HG03571 (cell line): ENCODE measurements at regions not wholly inside any gene's neighbourhood (a gene's known extent, or its start where the extent isn't known, plus 50 kb on each side); places are given as distances from the start of the nearest gene placed in this dataset.
"Not testable (repeated sequence)": the region's sequence is repeated elsewhere in the genome, so short reads cannot be mapped to it uniquely, and the experiment has no call there.

Source experiments
- ATAC-seq: cut with Tn5 transposase; IDR thresholded peaks from one replicate; pipeline ENCODE4 v1.9.1; 2021; ENCODE audit not compliant: unreplicated experiment

GRCh38 chr2:16395601-16396000 is 270.0 kb downstream of the CYRIA start:
- no peak for ATAC-seq

DNA sequence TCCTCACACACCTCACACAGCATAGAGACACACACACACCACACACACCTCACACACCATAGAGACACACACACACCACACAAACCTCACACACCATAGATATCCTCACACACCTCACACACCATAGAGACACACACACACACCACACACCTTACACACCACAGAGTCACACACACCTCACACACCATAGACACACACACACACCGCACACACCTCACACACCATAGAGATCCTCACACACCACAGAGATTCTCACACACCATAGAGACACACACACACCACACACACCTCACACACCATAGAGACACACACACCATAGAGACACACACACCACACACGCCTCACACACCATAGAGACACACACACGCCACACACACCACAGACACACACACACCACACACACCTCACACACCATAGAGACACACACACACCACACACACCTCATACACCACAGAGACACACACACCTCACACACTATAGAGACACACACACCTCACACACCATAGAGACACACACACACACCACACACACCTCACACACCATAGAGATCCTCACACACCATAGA is 270.6 kb downstream of the CYRIA start:
- ATAC-seq: no peak

GRCh38 chr2:16394072-16394985 is 271.3 kb downstream of the CYRIA start:
- no peak for ATAC-seq

DNA sequence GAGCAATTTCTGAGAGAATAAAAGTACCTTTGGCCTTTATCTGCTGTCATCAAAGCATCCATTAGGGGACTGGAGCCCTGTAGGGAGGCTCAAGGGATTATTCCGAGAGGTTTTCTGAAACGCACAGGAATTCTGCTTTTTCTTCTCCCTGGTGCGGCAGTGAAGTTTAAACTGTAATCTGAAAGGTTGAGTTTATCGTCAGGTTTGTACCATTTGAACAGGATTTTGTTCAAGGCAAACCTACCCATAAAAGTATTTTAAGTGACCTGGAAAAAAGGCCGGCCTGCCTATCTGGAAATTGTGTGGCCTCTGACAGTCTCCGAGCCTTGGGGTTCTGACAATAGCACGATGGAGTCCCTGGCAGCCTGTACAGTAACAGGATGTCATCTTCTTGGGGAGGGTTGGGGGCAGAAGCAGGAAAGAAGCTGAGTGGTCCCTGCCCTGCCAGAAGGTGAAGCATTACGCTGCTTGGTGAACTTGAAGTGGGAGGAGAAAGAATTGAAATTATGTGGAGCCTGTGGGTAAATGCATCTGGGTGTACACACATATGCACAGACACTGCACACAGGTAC is 272.0 kb downstream of the CYRIA start:
- ATAC-seq: no peak

DNA sequence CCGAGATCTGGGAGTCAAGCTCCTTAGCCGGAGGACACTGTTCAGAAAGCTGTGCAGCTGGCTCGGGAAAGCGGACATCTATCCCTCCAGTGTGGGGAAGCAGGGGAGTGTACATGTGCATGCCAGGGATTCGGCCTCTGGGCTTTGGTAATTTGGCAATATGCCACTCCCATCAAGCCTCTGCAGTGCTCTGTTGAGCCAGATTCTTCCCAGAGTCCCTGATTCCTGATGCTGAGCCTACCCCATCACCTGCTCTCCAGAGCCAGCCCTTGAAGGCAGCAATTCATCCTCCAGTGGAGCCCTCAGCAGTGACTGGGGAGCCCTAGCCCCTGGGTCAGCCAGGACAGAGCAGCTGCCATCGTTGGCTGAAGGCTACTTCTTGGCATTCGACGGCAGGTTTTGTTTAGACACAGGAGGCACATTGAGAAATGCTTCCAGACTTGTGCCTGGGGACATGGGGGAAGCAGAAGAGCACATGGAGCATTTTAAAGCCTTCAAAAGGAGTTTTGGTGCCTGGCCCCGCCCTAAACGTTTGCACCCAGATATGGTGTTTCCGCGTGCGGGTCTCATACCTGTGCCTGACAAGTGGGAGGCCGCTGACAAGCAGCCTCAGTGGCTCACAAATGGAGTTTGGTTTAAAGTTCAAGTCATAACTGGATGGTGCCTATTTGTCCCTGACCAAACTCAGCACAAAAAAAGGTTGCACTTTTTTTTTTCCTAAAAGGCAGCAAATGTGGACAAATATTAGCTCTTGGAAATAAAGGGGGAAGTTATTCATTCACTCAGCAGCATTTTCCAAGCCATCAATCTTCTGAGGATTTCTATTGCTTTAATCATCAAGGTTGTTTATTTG is 272.8 kb downstream of the CYRIA start:
- no peak for ATAC-seq

- no peak for ATAC-seq
Measured at GRCh38 chr2:16391986-16392385, 273.6 kb downstream of the CYRIA start.

GRCh38 chr2:16390561-16390960 is 275.1 kb downstream of the CYRIA start:
- ATAC-seq: no peak

DNA sequence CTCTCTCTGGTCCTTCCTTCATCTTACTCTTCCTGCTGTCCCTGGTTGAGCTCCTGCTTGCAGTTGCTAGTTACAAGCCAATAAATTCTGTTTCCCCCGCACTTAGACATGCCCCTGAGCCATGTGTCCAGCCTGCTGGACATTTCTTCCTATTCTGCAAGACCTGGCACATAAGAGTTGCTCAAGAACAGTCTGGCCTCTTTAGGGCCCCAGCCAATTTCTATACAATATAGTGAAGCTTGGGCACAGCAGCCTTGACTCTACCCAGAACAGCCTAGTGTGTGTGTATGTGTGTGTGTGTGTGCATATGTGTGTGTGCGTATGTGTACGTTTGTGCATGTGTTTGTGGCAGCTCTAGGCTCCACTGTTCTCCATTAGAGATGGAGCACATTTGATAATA is 276.0 kb downstream of the CYRIA start:
- no peak for ATAC-seq

DNA sequence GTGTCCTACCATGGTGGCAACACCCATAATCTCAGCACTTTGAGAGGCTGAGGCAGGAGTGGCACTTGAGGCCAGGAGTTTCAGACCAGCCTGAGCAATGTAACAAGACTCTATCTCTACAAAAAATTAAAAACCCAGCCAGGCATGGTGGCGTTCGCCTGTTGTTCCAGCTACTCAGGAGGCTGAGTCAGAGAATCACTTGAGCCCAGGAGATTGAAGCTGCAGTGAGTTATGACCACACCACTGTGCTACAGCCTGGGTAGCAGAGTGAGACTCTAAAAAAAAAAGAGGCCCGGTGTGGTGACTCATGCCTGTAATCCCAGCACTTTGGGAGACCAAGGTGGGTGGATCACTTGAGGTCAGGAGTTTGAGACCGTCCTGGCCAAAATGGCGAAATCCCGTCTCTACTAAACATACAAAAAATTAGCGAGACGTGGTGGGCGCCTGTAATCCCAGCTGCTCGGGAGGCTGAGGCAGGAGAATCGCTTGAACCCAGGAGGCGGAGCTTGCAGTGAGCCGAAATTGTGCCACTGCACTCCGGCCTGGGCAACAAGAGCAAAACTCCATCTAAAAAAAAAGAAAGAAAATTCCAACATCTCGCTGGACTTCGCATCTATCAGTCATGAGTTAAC is 277.3 kb downstream of the CYRIA start:
- not testable (repeated sequence) for ATAC-seq

DNA sequence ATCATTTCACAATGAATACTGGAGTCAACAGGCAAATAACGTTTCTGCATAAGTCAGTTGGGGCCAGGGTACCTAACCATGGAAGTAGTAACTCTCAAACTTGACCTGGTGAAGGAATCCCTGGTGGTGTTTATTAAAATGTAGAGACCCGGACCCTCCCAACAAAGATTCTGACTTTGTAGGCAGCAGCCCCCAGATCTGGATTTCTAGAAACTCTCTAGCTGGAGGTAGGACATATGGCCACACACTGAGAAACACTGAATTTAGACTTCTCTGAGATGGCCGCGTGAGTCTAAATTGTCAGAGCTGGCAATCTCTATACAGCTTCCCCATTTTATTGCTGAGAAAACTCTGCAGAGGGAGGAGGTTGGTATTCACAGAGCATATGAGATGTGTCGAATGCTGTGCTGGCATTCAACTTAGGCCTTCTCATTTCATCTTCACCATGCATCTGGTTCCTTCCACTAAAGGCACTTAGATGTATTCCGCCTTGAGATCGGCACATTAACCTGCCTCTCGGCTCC is 278.1 kb downstream of the CYRIA start:
- ATAC-seq: no peak

DNA sequence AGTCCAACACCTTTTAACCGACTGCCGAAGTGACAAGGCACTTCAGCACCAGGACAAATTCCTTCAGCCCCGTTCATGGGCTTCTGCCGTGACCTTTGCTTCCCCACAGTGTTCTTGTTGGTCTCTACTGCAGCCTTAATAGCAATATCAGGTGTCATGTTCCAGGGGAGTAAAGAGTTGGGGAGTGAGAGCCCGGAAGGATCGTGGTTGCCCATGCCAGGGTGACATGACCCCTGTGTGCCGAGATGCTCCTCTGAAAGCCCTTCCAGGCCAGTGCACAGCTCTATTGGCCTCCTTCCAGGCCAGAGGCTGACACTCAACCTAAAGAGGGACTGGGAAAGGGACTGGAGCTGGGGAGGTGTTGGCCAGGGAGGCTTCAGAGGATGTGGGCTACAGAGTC is 279.2 kb downstream of the CYRIA start:
- ATAC-seq: no peak

- ATAC-seq: no peak
Measured at GRCh38 chr2:16386031-16386430, 279.6 kb downstream of the CYRIA start.

GRCh38 chr2:16385341-16385740 is 280.3 kb downstream of the CYRIA start:
- no peak for ATAC-seq

DNA sequence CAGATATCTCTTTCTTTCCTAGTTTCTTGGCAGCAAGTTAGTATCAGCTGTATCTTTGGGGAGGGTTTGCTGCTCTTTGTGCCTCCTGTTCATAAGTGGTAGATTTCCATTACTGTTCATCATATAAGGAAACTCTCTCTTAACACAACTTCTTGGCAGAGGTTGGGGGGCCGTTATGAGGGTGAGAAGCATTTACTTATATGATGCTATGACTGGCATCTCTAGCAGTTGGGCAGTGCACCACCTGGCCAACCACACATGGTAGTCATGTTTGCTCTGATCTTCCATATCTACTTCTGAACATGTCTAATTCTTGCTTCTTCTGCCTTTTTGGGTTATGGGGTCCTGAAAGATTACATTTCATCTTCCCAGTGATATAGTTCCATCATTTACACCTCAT is 282.2 kb downstream of the CYRIA start:
- ATAC-seq: no peak

- ATAC-seq: no peak
Measured at GRCh38 chr2:16382451-16382850, 283.2 kb downstream of the CYRIA start.

DNA sequence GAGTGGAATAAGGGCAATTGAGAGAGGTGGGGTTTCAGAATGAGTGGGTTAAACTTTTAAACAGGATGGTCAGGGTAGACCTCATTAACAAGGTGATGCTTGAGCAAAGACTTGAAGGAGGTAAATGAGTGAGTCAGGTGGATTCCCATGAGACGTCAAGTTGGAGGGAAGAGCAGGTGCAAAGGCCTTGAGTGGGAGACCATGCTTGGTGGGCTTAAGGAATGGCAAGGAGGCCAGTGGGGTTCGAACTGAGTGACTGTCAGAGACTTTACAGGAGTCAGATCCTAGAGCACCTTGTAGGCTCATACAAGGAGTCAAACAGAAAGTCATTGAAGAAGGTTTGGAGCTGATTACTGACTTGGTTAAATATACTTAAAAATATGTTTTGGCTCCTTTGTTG is 284.1 kb downstream of the CYRIA start:
- no peak for ATAC-seq

DNA sequence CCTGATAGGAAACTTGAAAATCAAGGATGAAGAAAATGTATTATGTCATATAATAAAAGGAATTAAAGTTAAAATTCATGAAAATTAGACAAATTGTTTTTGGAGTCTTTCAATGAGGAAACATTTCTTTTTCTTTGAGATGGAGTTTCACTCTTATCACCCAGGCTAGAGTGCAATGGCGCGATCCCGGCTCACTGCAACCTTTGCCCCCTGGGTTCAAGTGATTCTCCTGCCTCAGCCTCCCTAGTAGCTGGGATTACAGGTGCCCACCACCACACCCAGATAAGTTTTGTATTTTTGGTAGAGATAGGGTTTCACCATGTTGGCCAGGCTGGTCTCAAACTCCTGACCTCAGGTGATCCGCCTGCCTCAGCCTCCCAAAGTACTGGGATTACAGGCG is 285.7 kb downstream of the CYRIA start:
- ATAC-seq: not testable (repeated sequence)

DNA sequence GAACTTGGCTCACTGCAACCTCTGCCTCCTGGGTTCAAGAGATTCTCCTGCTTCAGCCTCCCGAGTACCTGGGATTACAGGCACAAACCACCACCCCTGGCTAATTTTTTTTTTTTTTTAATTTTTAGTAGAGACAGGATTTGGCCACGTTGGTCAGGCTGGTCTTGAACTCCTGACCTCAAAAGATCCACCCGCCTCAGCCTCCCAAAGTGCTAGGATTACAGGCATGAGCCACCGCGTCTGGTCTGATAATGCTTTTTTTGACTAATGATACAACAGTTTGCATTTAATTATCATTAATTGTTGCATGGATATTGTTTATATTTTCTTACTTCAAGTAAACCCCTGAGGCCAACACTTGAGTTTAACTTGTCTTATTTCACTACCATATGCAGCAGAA is 286.6 kb downstream of the CYRIA start:
- not testable (repeated sequence) for ATAC-seq

DNA sequence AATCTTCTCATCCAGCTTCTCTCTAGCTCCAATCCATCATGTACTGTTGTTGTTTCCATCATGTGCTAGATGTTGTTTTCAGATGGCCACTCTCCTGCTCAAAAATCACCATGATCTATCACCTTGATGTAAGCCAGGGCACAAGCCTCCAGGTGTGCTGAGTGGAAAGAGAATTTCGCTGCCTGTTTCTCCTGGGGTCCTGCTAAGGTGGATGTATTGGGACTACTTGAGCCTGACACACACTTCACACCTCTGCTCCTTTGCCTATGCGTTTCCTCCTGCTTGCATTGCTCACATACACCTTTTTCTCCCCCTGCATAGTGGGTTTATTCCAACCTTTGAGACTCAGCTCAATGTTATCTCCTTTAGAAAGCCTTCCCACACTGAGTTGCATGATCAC is 287.6 kb downstream of the CYRIA start:
- ATAC-seq: no peak

DNA sequence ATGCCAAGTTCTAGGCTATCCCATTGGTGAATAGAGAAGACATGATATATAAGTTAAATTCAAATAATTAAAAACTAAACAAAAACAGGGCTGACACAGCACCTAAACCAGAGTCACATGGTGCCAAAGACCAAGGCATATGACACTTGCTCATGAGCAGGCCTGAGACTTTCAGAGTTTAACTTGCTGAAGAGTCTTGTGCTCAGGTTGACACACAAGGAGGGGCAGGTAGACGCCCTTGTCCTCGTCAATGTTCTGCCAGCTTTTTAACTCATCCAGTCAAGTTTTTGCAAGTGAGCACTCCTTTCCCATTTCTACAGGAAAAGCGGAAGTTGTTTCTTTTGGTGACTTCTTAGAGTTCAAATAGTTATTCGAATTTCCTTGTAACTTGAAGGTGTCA is 289.7 kb downstream of the CYRIA start:
- ATAC-seq: no peak

- ATAC-seq: no peak
Measured at GRCh38 chr2:16375351-16375750, 290.3 kb downstream of the CYRIA start.
